ENCODE measurements at regions not wholly inside any gene's neighbourhood (a gene's known extent, or its start where the extent isn't known, plus 50 kb on each side); places are given as distances from the start of the nearest gene placed in this dataset.

GRCh38 chr11:39968071-39968470 lies 1491.4 kb downstream of the LRRC4C start:
- Histone ChIP-seq H3K4me3 (no peak overlapping the region), H3K9me3 (no peaks in the 10 kb centered on the region), H3K27me3 (no peaks in the 10 kb centered on the region), H3K27ac (no peak overlapping the region), H3K36me3 (no peaks in the 10 kb centered on the region), H3K4me1 (peaks cover 0 to 6% (median 0%) of the 10 kb centered on the region in 4 donors)
- WGBS, 2 donors, result 57 to 67% methylated on average over 5 of the region's 5 CpGs
- DNase-seq (ENCODE audit: low spot score in 2 of 2), result no peak
- TF ChIP-seq EP300 (IDR thresholded peaks at IDR 0.05) (no peak), CTCF (IDR thresholded peaks at IDR 0.05) (no peak), POLR2A (IDR thresholded peaks at IDR 0.05) (no peak)

DNA sequence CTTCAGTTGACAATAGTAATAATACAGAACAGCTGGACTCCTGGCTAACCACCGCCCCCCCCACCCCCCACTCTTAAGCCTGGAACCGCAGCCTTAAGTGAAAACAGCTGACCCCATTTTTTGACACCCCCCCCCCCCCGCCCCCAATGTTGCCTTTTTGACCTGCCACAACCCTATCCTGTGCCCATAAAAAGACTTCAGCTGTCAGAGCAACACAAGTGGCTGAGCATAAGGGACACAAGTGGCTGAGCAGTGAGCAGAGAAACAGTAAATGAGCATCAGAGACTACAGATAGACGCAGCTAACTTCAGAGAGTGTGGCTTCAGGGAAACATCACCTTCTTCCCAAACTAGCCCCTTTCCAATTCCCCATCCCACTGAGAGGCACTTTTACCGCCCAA lies 1493.8 kb downstream of the LRRC4C start:
- no peaks in the 10 kb centered on the region for H3K36me3 ChIP-seq
- TF ChIP-seq EP300 (IDR thresholded peaks at IDR 0.05) (no peak), POLR2A (IDR thresholded peaks at IDR 0.05) (no peak), CTCF (IDR thresholded peaks at IDR 0.05) (no peak)
- no peak overlapping the region for H3K27ac ChIP-seq
- H3K27me3 ChIP-seq, result no peaks in the 10 kb centered on the region
- no peaks in the 10 kb centered on the region for H3K9me3 ChIP-seq
- H3K4me1 ChIP-seq, result peaks cover 0 to 8% (median 0%) of the 10 kb centered on the region in 4 donors
- no peak for DNase-seq (ENCODE audit: low spot score in 2 of 2)
- 40 to 58% methylated on average over 5 of the region's 5 CpGs for WGBS, 2 donors
- no peak overlapping the region for H3K4me3 ChIP-seq

DNA sequence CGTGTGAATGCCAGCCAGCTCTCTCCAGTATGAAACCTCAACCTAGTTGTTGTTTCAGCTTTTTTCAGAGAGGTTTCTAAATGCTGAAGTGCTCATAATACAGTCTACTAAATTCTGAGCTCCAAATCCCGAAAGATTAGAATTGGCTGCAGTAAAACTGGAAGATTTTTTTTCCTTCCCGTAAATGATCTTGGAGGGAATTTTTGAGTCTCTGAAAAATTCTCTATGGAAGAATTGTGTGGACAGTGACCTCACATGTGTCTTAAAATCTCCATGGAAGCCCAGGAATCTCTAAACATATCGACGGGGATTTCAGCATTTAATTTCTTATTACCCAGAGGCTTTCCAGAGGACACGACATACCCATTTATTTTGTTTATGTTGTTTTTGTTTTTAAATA lies 1499.2 kb downstream of the LRRC4C start:
- peak overlapping the region in 2 of 4 donors; percentile 26 to 70 for H3K27ac ChIP-seq
- no peaks in the 10 kb centered on the region for H3K36me3 ChIP-seq
- no peaks in the 10 kb centered on the region for H3K9me3 ChIP-seq
- H3K4me3 ChIP-seq, result peak overlapping the region in 1 of 4 donors; percentile 2
- no peaks in the 10 kb centered on the region for H3K27me3 ChIP-seq
- 23 to 24% methylated on average over 6 of the region's 6 CpGs for WGBS, 2 donors
- H3K4me1 ChIP-seq, result peaks cover 0 to 16% (median 0%) of the 10 kb centered on the region in 4 donors
- no peak for TF ChIP-seq POLR2A (IDR thresholded peaks at IDR 0.05)
- TF ChIP-seq EP300 (IDR thresholded peaks at IDR 0.05), result no peak
- no peak for TF ChIP-seq CTCF (IDR thresholded peaks at IDR 0.05)
- DNase-seq (ENCODE audit: low spot score in 2 of 2), result no peak

DNA sequence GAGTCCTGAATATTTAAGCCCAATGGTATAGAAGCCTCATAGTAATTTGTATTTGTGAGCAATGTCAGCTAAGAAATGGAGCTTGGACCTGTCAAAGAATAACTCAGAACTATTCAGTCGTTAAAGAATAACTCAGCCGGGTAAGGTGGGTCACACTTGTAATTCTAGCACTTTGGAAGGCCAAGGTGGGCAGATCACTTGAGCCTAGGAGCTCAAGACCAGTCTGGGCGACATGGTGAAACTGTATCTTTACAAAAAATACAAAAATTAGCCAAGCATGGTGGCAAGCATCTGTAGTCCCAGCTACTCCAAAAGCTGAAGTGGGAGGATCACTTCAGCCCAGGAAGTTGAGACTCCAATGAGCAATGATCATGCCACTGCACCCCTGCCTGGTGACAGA lies 1526.5 kb downstream of the LRRC4C start:
- no peaks in the 10 kb centered on the region for H3K9me3 ChIP-seq
- no peak for DNase-seq (ENCODE audit: low spot score in 2 of 2)
- 78 to 89% methylated on average over 3 of the region's 3 CpGs for WGBS, 2 donors
- H3K27ac ChIP-seq, result no peak overlapping the region
- no peaks in the 10 kb centered on the region for H3K36me3 ChIP-seq
- H3K4me1 ChIP-seq, result no peaks in the 10 kb centered on the region
- TF ChIP-seq CTCF (IDR thresholded peaks at IDR 0.05), result no peak
- TF ChIP-seq POLR2A (IDR thresholded peaks at IDR 0.05), result no peak
- TF ChIP-seq EP300 (IDR thresholded peaks at IDR 0.05), result no peak
- no peaks in the 10 kb centered on the region for H3K27me3 ChIP-seq
- no peak overlapping the region for H3K4me3 ChIP-seq

- Histone ChIP-seq H3K4me3 (no peak overlapping the region), H3K9me3 (peaks cover 0 to 14% (median 0%) of the 10 kb centered on the region in 4 donors), H3K36me3 (no peaks in the 10 kb centered on the region), H3K27me3 (no peaks in the 10 kb centered on the region), H3K4me1 (no peaks in the 10 kb centered on the region), H3K27ac (no peak overlapping the region)
- no peak for DNase-seq (ENCODE audit: low spot score in 2 of 2)
- 44 to 45% methylated on average over 3 of the region's 3 CpGs for WGBS, 2 donors
- TF ChIP-seq CTCF (IDR thresholded peaks at IDR 0.05), result no peak
- TF ChIP-seq EP300 (IDR thresholded peaks at IDR 0.05), result no peak
- TF ChIP-seq POLR2A (IDR thresholded peaks at IDR 0.05), result no peak
Measured at GRCh38 chr11:39917256-39917655, 1542.2 kb downstream of the LRRC4C start.
